ENCODE measurements at regions not wholly inside any gene's neighbourhood (a gene's known extent, or its start where the extent isn't known, plus 50 kb on each side); places are given as distances from the start of the nearest gene placed in this dataset.

GRCh38 chr4:151888367-151888866, 127.6 kb upstream of the GATB start:
- no peak for DNase-seq (ENCODE audit: low read depth in 2 of 2)

- DNase-seq (ENCODE audit: low read depth in 2 of 2) = no peak
These were observed 127.0 kb upstream of the GATB start for GRCh38 chr4:151887816-151888180.

GRCh38 chr4:151887031-151887815, 126.4 kb upstream of the GATB start:
- DNase-seq (ENCODE audit: low read depth in 2 of 2) = no peak

- DNase-seq (ENCODE audit: low read depth in 2 of 2) = no peak
These were observed 124.3 kb upstream of the GATB start for GRCh38 chr4:151885123-151885522.

- no peak for DNase-seq (ENCODE audit: low read depth in 2 of 2)
These were observed 122.9 kb upstream of the GATB start for GRCh38 chr4:151883747-151884146.

GRCh38 chr4:151882072-151882803, 121.4 kb upstream of the GATB start:
- DNase-seq (ENCODE audit: low read depth in 2 of 2) = no peak

GRCh38 chr4:151879705-151880445, 119.1 kb upstream of the GATB start:
- DNase-seq (ENCODE audit: low read depth in 2 of 2) = no peak

- no peak for DNase-seq (ENCODE audit: low read depth in 2 of 2)
These were observed 115.7 kb upstream of the GATB start for GRCh38 chr4:151876381-151876988.

- no peak for DNase-seq (ENCODE audit: low read depth in 2 of 2)
These were observed 113.5 kb upstream of the GATB start for GRCh38 chr4:151874328-151874727.

- DNase-seq (ENCODE audit: low read depth in 2 of 2) = no peak
These were observed 105.7 kb upstream of the GATB start for GRCh38 chr4:151866592-151866918.

- no peak for DNase-seq (ENCODE audit: low read depth in 2 of 2)
These were observed 105.2 kb upstream of the GATB start for GRCh38 chr4:151865744-151866591.

GRCh38 chr4:151865312-151865711, 104.5 kb upstream of the GATB start:
- no peak for DNase-seq (ENCODE audit: low read depth in 2 of 2)

- no peak for DNase-seq (ENCODE audit: low read depth in 2 of 2)
These were observed 103.3 kb upstream of the GATB start for GRCh38 chr4:151864068-151864467.

GRCh38 chr4:151862766-151863165, 102.0 kb upstream of the GATB start:
- no peak for DNase-seq (ENCODE audit: low read depth in 2 of 2)

GRCh38 chr4:151860561-151861093, 99.8 kb upstream of the GATB start:
- no peak for DNase-seq (ENCODE audit: low read depth in 2 of 2)

GRCh38 chr4:151859641-151860040, 98.8 kb upstream of the GATB start:
- DNase-seq (ENCODE audit: low read depth in 2 of 2) = no peak

- no peak for DNase-seq (ENCODE audit: low read depth in 2 of 2)
These were observed 97.5 kb upstream of the GATB start for GRCh38 chr4:151858356-151858755.

GRCh38 chr4:151857368-151857767, 96.6 kb upstream of the GATB start:
- DNase-seq (ENCODE audit: low read depth in 2 of 2) = no peak

- no peak for DNase-seq (ENCODE audit: low read depth in 2 of 2)
These were observed 94.9 kb upstream of the GATB start for GRCh38 chr4:151855747-151856146.

GRCh38 chr4:151854731-151855130, 93.9 kb upstream of the GATB start:
- DNase-seq (ENCODE audit: low read depth in 2 of 2) = no peak

GRCh38 chr4:151853034-151853433, 92.2 kb upstream of the GATB start:
- DNase-seq (ENCODE audit: low read depth in 2 of 2) = no peak
